ENCODE measurements at regions not wholly inside any gene's neighbourhood (a gene's known extent, or its start where the extent isn't known, plus 50 kb on each side); places are given as distances from the start of the nearest gene placed in this dataset.

GRCh38 chr2:39491653-39492052 lies 54.6 kb upstream of the MAP4K3 start:
- TF ChIP-seq, protein P1, sequence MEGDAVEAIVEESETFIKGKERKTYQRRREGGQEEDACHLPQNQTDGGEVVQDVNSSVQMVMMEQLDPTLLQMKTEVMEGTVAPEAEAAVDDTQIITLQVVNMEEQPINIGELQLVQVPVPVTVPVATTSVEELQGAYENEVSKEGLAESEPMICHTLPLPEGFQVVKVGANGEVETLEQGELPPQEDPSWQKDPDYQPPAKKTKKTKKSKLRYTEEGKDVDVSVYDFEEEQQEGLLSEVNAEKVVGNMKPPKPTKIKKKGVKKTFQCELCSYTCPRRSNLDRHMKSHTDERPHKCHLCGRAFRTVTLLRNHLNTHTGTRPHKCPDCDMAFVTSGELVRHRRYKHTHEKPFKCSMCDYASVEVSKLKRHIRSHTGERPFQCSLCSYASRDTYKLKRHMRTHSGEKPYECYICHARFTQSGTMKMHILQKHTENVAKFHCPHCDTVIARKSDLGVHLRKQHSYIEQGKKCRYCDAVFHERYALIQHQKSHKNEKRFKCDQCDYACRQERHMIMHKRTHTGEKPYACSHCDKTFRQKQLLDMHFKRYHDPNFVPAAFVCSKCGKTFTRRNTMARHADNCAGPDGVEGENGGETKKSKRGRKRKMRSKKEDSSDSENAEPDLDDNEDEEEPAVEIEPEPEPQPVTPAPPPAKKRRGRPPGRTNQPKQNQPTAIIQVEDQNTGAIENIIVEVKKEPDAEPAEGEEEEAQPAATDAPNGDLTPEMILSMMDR (IDR thresholded peaks at IDR 0.05), result no peak
- no peak for TF ChIP-seq ZFX (IDR thresholded peaks at IDR 0.05; ENCODE audit: borderline replicate concordance)

Data from 22Rv1 (cell line).